Epithelial cell of esophagus (primary cell): ENCODE measurements at regions not wholly inside any gene's neighbourhood (a gene's known extent, or its start where the extent isn't known, plus 50 kb on each side); places are given as distances from the start of the nearest gene placed in this dataset.
A peak's percentile ranks its signal among the peaks of the same experiment; 100 is the strongest.

ENCODE experiments used
- DNase-seq: peaks from one replicate; pipeline ENCODE4 v3.0.0; 2010; ENCODE audit warnings: low read depth
- H3K4me3 ChIP-seq: 2 replicates; pipeline ENCODE4 v1.5.1; 2011; ENCODE audit warnings: mild to moderate bottlenecking, low read length, control low read depth
- CTCF ChIP-seq: IDR thresholded peaks from 2 replicates; pipeline ENCODE4 v1.5.1; 2011; ENCODE audit warnings: low read depth, mild to moderate bottlenecking, low read length, control low read depth, inconsistent platforms; ENCODE audit not compliant: insufficient read depth; ENCODE audit errors: missing control alignments

GRCh38 chr14:43483415-43483814, 1023.7 kb downstream of the FSCB start:
- no peak for TF ChIP-seq CTCF
- no peak overlapping the region for H3K4me3 ChIP-seq
- no peak for DNase-seq

- DNase-seq: no peak
- H3K4me3 ChIP-seq: no peak overlapping the region
- no peak for TF ChIP-seq CTCF
Observed at GRCh38 chr14:43481864-43482263, 1025.2 kb downstream of the FSCB start.

- TF ChIP-seq CTCF: no peak
- DNase-seq: no peak
- no peak overlapping the region for H3K4me3 ChIP-seq
Observed at GRCh38 chr14:43480976-43481375, 1026.1 kb downstream of the FSCB start.

GRCh38 chr14:43479596-43480195, 1027.4 kb downstream of the FSCB start:
- TF ChIP-seq CTCF: no peak
- no peak for DNase-seq

GRCh38 chr14:43476822-43477221, 1030.3 kb downstream of the FSCB start:
- no peak for DNase-seq
- no peak overlapping the region for H3K4me3 ChIP-seq
- TF ChIP-seq CTCF: no peak

More at GRCh38 chr14:43479596-43480195, 1027.4 kb downstream of the FSCB start:
- no peak overlapping the region for H3K4me3 ChIP-seq

- TF ChIP-seq CTCF: no peak
- DNase-seq: peak; percentile 19
- no peak overlapping the region for H3K4me3 ChIP-seq
Observed at GRCh38 chr14:43475757-43476156, 1031.3 kb downstream of the FSCB start.

GRCh38 chr14:43471595-43471994, 1035.5 kb downstream of the FSCB start:
- DNase-seq: no peak
- H3K4me3 ChIP-seq: no peak overlapping the region
- TF ChIP-seq CTCF: no peak
